ENCODE measurements at regions not wholly inside any gene's neighbourhood (a gene's known extent, or its start where the extent isn't known, plus 50 kb on each side); places are given as distances from the start of the nearest gene placed in this dataset.

- intact Hi-C loops (cut with micrococcal nuclease): no loop called here
- Histone ChIP-seq H3K4me2 (ENCODE audit: insufficient read depth, low read length) (no peak overlapping the region), H3K9ac (ENCODE audit: insufficient read depth in 1 of 2, low read depth in 2 of 2, low read length in 2 of 2) (no peak overlapping the region), H3K27me3 (ENCODE audit: control insufficient read depth in 2 of 2, insufficient read depth in 2 of 2, low read length in 2 of 2) (no peaks in the 10 kb centered on the region), H4K20me1 (replicated peaks; ENCODE audit: control insufficient read depth, insufficient read depth, low read length) (no peaks in the 10 kb centered on the region), H3K27ac (ENCODE audit: extremely low read depth, low read depth, low read length) (no peak overlapping the region), H3K9me3 (replicated peaks; ENCODE audit: control insufficient read depth, insufficient read depth, low read depth, low read length) (no peaks in the 10 kb centered on the region), H2AFZ (ENCODE audit: low read depth, low read length) (no peak overlapping the region), H3K79me2 (ENCODE audit: control insufficient read depth, insufficient read depth, low read length) (no peaks in the 10 kb centered on the region), H3K9me1 (ENCODE audit: control insufficient read depth, insufficient read depth, low read length) (no peaks in the 10 kb centered on the region), H3K4me3 (no peak overlapping the region), H3K4me1 (replicated peaks in 1 of 2; ENCODE audit: control insufficient read depth in 2 of 2, insufficient read depth in 2 of 2, low read length in 2 of 2) (no peaks in the 10 kb centered on the region), H3K36me3 (ENCODE audit: control insufficient read depth, insufficient read depth, low read length) (no peaks in the 10 kb centered on the region)
- no peak for TF ChIP-seq ZNF263 (CRISPR knock-in tag; IDR thresholded peaks at IDR 0.05; ENCODE audit: borderline replicate concordance)
- no peak for TF ChIP-seq NR1H2 (CRISPR knock-in tag; IDR thresholded peaks at IDR 0.05)
- TF ChIP-seq RBM39 (optimal IDR thresholded peaks at IDR 0.05; ENCODE audit: low read depth, low read length): no peak
- no peak for TF ChIP-seq PHB (CRISPR knock-in tag; IDR thresholded peaks at IDR 0.05)
- no peak for TF ChIP-seq PHF20 (IDR thresholded peaks at IDR 0.05; ENCODE audit: partially characterized antibody)
- TF ChIP-seq, protein P1, sequence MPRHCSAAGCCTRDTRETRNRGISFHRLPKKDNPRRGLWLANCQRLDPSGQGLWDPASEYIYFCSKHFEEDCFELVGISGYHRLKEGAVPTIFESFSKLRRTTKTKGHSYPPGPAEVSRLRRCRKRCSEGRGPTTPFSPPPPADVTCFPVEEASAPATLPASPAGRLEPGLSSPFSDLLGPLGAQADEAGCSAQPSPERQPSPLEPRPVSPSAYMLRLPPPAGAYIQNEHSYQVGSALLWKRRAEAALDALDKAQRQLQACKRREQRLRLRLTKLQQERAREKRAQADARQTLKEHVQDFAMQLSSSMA (CRISPR knock-in tag; IDR thresholded peaks at IDR 0.05): no peak
- TF ChIP-seq CBX2 (IDR thresholded peaks at IDR 0.05; ENCODE audit: insufficient read depth, low read length, poor library complexity, severe bottlenecking): no peak
- no peak for TF ChIP-seq PCBP1 (IDR thresholded peaks at IDR 0.05; ENCODE audit: low read depth, low read length, poor library complexity, severe bottlenecking)
- TF ChIP-seq MYNN (IDR thresholded peaks at IDR 0.05): no peak
- TF ChIP-seq MYNN (CRISPR knock-in tag; IDR thresholded peaks at IDR 0.05): no peak
- TF ChIP-seq LCOR (CRISPR knock-in tag; IDR thresholded peaks at IDR 0.05): no peak
- no peak for TF ChIP-seq ZNF79 (CRISPR knock-in tag; IDR thresholded peaks at IDR 0.05; ENCODE audit: low read depth)
- TF ChIP-seq ZFP91 (CRISPR knock-in tag; IDR thresholded peaks at IDR 0.05): no peak
- no peak for TF ChIP-seq ZNF436 (CRISPR knock-in tag; IDR thresholded peaks at IDR 0.05)
- TF ChIP-seq, protein P2, sequence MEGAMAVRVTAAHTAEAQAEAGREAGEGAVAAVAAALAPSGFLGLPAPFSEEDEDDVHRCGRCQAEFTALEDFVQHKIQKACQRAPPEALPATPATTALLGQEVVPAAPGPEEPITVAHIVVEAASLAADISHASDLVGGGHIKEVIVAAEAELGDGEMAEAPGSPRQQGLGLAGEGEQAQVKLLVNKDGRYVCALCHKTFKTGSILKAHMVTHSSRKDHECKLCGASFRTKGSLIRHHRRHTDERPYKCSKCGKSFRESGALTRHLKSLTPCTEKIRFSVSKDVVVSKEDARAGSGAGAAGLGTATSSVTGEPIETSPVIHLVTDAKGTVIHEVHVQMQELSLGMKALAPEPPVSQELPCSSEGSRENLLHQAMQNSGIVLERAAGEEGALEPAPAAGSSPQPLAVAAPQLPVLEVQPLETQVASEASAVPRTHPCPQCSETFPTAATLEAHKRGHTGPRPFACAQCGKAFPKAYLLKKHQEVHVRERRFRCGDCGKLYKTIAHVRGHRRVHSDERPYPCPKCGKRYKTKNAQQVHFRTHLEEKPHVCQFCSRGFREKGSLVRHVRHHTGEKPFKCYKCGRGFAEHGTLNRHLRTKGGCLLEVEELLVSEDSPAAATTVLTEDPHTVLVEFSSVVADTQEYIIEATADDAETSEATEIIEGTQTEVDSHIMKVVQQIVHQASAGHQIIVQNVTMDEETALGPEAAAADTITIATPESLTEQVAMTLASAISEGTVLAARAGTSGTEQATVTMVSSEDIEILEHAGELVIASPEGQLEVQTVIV (CRISPR knock-in tag; IDR thresholded peaks at IDR 0.05; ENCODE audit: borderline replicate concordance): no peak
- TF ChIP-seq SAFB2 (IDR thresholded peaks at IDR 0.05; ENCODE audit: borderline replicate concordance, low read depth, low read length, severe bottlenecking): no peak
- POLR2A ChIA-PET: no interaction called here
- FAIRE-seq (no peak), ATAC-seq (no peak), DNase-seq (ENCODE audit: extremely low read depth in 1 of 4, low spot score in 3 of 4) (no peak)
- CTCF ChIA-PET (ENCODE audit: low intra/inter-chr PET ratio): no interaction called here
- 0% methylated on average over 3 of the region's 7 CpGs for WGBS (ENCODE audit: insufficient coverage, low coverage, missing lambda C conversion rate)
- in situ Hi-C loops (cut with MboI): no loop called here
- no TSS peak for BruUV-seq (replicated peaks)
Observed at GRCh38 chr9:82353631-82354278, 365.2 kb downstream of the SPATA31D1 start.

Measured in K562 (cell line).